Loucy (cell line): ENCODE measurements at regions not wholly inside any gene's neighbourhood (a gene's known extent, or its start where the extent isn't known, plus 50 kb on each side); places are given as distances from the start of the nearest gene placed in this dataset.

Source experiments
- H2AFZ ChIP-seq: fragments of 200-600 bp; sonication (generic); 2 replicates; pipeline ENCODE4 v1.6.0; 2016; ENCODE audit warnings: antibody characterized with exemption, mild to moderate bottlenecking, low read length, moderate library complexity
- H3F3A ChIP-seq: fragments of 200-600 bp; 2 replicates; pipeline ENCODE4 v1.6.0; 2016; ENCODE audit warnings: antibody characterized with exemption, low read depth, mild to moderate bottlenecking
- H3K27me3 ChIP-seq: fragments of 200-600 bp; sonication (generic); 2 replicates; pipeline ENCODE4 v1.6.1; 2014; ENCODE audit warnings: low read length, mild to moderate bottlenecking; ENCODE audit not compliant: insufficient read depth, poor library complexity, severe bottlenecking
- H3K36me3 ChIP-seq: fragments of 200-600 bp; sonication (generic); 2 replicates; pipeline ENCODE4 v1.6.1; 2016; ENCODE audit warnings: low read length; ENCODE audit not compliant: insufficient read depth
- H3K4me1 ChIP-seq: fragments of 200-600 bp; sonication (generic); 2 replicates; pipeline ENCODE4 v1.5.1; 2014; ENCODE audit warnings: low read length, mild to moderate bottlenecking; ENCODE audit not compliant: insufficient read depth, poor library complexity, severe bottlenecking
- H3K4me2 ChIP-seq: fragments of 200-600 bp; sonication (generic); 2 replicates; pipeline ENCODE4 v1.6.0; 2014; ENCODE audit warnings: antibody characterized with exemption, low read length, low read depth, mild to moderate bottlenecking; ENCODE audit not compliant: poor library complexity, severe bottlenecking
- H3K4me3 ChIP-seq: fragments of 200-600 bp; sonication (generic); 2 replicates; pipeline ENCODE4 v1.5.1; 2014; ENCODE audit warnings: low read length, mild to moderate bottlenecking, mixed read lengths; ENCODE audit not compliant: poor library complexity, severe bottlenecking
- H3K79me2 ChIP-seq: fragments of 200-600 bp; sonication (generic); 2 replicates; pipeline ENCODE4 v1.6.1; 2014; ENCODE audit warnings: low read length; ENCODE audit not compliant: insufficient read depth
- H3K9ac ChIP-seq: fragments of 200-600 bp; sonication (generic); 2 replicates; pipeline ENCODE4 v1.6.0; 2014; ENCODE audit warnings: mild to moderate bottlenecking, low read depth, low read length, moderate library complexity; ENCODE audit not compliant: poor library complexity, severe bottlenecking
- H3K9me2 ChIP-seq: fragments of 200-600 bp; sonication (generic); replicated peaks from 2 replicates; pipeline ENCODE4 v1.6.1; 2016; ENCODE audit warnings: low read depth, low read length, mixed read lengths
- H3K9me3 ChIP-seq: fragments of 200-600 bp; sonication (generic); 2 replicates; pipeline ENCODE4 v1.6.1; 2014; ENCODE audit warnings: mild to moderate bottlenecking, antibody characterized with exemption, low read length, low read depth; ENCODE audit not compliant: insufficient read depth
- H4K20me1 ChIP-seq: fragments of 200-600 bp; sonication (generic); 2 replicates; pipeline ENCODE4 v1.6.0; 2014; ENCODE audit warnings: antibody characterized with exemption, low read length, mild to moderate bottlenecking; ENCODE audit not compliant: insufficient read depth, poor library complexity, severe bottlenecking
- CTCF ChIP-seq: fragments of 200-600 bp; sonication (generic); conservative IDR thresholded peaks from 2 replicates; pipeline ENCODE4 v1.5.1; 2014; ENCODE audit warnings: mild to moderate bottlenecking, antibody characterized with exemption, low read length
- EZH2phosphoT487 ChIP-seq: fragments of 200-600 bp; IDR thresholded peaks from 2 replicates; pipeline ENCODE4 v1.6.1; 2018; ENCODE audit warnings: antibody characterized with exemption, mild to moderate bottlenecking, moderate library complexity, borderline replicate concordance

GRCh38 chr6:227074-227782 is 65.1 kb upstream of the DUSP22 start:
- Histone ChIP-seq H4K20me1 (no peaks in the 10 kb centered on the region), H3F3A (no peaks in the 10 kb centered on the region), H3K27me3 (no peaks in the 10 kb centered on the region), H2AFZ (no peak overlapping the region), H3K4me1 (peaks cover 8% of the 10 kb centered on the region), H3K9ac (no peak overlapping the region), H3K4me2 (no peak overlapping the region), H3K9me3 (0 out of 2 replicates have a peak, but pooled peaks cover 3% of the 10 kb centered on the region), H3K9me2 (no peaks in the 10 kb centered on the region), H3K79me2 (no peaks in the 10 kb centered on the region), H3K4me3 (no peak overlapping the region), H3K36me3 (no peaks in the 10 kb centered on the region)
- TF ChIP-seq CTCF (peak; percentile 32; the same call in 1 of the 2 replicates), EZH2phosphoT487 (no peak)

- no peaks in the 10 kb centered on the region for H3F3A ChIP-seq
- H3K9me2 ChIP-seq: no peaks in the 10 kb centered on the region
- no peaks in the 10 kb centered on the region for H4K20me1 ChIP-seq
- H3K27me3 ChIP-seq: no peaks in the 10 kb centered on the region
- 0 out of 2 replicates have a peak, but pooled peaks cover 3% of the 10 kb centered on the region for H3K9me3 ChIP-seq
- no peaks in the 10 kb centered on the region for H3K79me2 ChIP-seq
- H3K9ac ChIP-seq: no peak overlapping the region
- no peak overlapping the region for H2AFZ ChIP-seq
- no peak overlapping the region for H3K4me2 ChIP-seq
- H3K36me3 ChIP-seq: no peaks in the 10 kb centered on the region
- no peak for TF ChIP-seq CTCF
- no peak for TF ChIP-seq EZH2phosphoT487
- peaks cover 13% of the 10 kb centered on the region for H3K4me1 ChIP-seq
- no peak overlapping the region for H3K4me3 ChIP-seq
Measured at GRCh38 chr6:227812-228338, 64.4 kb upstream of the DUSP22 start.

GRCh38 chr6:228881-229651 is 63.2 kb upstream of the DUSP22 start:
- no peak overlapping the region for H3K4me2 ChIP-seq

More at GRCh38 chr6:228881-229651, 63.2 kb upstream of the DUSP22 start:
- Histone ChIP-seq H3K27me3 (no peaks in the 10 kb centered on the region), H2AFZ (no peak overlapping the region), H3K9ac (no peak overlapping the region), H4K20me1 (no peaks in the 10 kb centered on the region), H3K79me2 (no peaks in the 10 kb centered on the region), H3K4me1 (peaks cover 17% of the 10 kb centered on the region), H3K36me3 (no peaks in the 10 kb centered on the region), H3K4me3 (no peak overlapping the region), H3F3A (no peaks in the 10 kb centered on the region), H3K9me2 (no peaks in the 10 kb centered on the region), H3K9me3 (0 out of 2 replicates have a peak, but pooled peaks cover 3% of the 10 kb centered on the region)
- no peak for TF ChIP-seq EZH2phosphoT487
- no peak for TF ChIP-seq CTCF
